IMR-90 (cell line): ENCODE measurements at regions not wholly inside any gene's neighbourhood (a gene's known extent, or its start where the extent isn't known, plus 50 kb on each side); places are given as distances from the start of the nearest gene placed in this dataset.

ENCODE experiments used
- ATAC-seq: fragments of 200-7000 bp; cut with Tn5 transposase; 2 replicates; pipeline ENCODE4 v1.9.1; 2020; ENCODE audit warnings: low read depth, mild to moderate bottlenecking, moderate library complexity
- BruUV-seq: library from RNA; stranded (reverse); fragments of 400-500 nt; replicated peaks from 2 replicates; lab custom pipeline; 2021; lab: Mats Ljungman, UMichigan
- CTCF ChIA-PET: fragments of 300-600 bp; formaldehyde crosslinking; extraction: SDS; loops from one replicate; lab custom pipeline; 2021; ENCODE audit warnings: antibody characterized with exemption; lab: Yijun Ruan, JAX
- POLR2A ChIA-PET: fragments of 300-600 bp; sonication (Branson Sonifier 250); formaldehyde crosslinking; loops from one replicate; lab custom pipeline; 2022; ENCODE audit warnings: antibody characterized with exemption; ENCODE audit not compliant: unreplicated experiment; lab: Charles Lee
- DNase-seq: peaks from one replicate; pipeline ENCODE4 v3.0.0; 2013
- H2AFZ ChIP-seq: replicated peaks from 2 replicates; pipeline ENCODE3; 2013; ENCODE audit warnings: low read length, mild to moderate bottlenecking; ENCODE audit not compliant: poor library complexity
- H2AK5ac ChIP-seq: 2 replicates; pipeline ENCODE4 v1.6.1; 2013; ENCODE audit warnings: low read depth, low read length, inconsistent platforms
- H2AK9ac ChIP-seq: replicated peaks from 2 replicates; pipeline ENCODE3; 2013; ENCODE audit warnings: mild to moderate bottlenecking, low read depth, low read length, moderate library complexity; ENCODE audit not compliant: poor library complexity
- H2BK120ac ChIP-seq: 2 replicates; pipeline ENCODE4 v1.6.1; 2013; ENCODE audit warnings: low read depth, low read length, inconsistent platforms
- H2BK15ac ChIP-seq: 3 replicates; pipeline ENCODE4 v1.6.1; 2013; ENCODE audit warnings: low read depth, low read length, inconsistent platforms
- H2BK20ac ChIP-seq: 2 replicates; pipeline ENCODE4 v1.6.1; 2013; ENCODE audit warnings: low read depth, mild to moderate bottlenecking, inconsistent platforms, low read length, moderate library complexity
- H2BK5ac ChIP-seq: 2 replicates; pipeline ENCODE4 v1.6.1; 2013; ENCODE audit warnings: mild to moderate bottlenecking, low read depth, low read length, inconsistent platforms; ENCODE audit not compliant: poor library complexity, severe bottlenecking
- H3K14ac ChIP-seq: replicated peaks from 2 replicates; pipeline ENCODE4 v1.6.1; 2013; ENCODE audit warnings: low read depth, low read length, inconsistent platforms
- H3K18ac ChIP-seq: 2 replicates; pipeline ENCODE4 v1.6.1; 2013; ENCODE audit warnings: low read depth, low read length, control low read depth
- H3K23ac ChIP-seq: 2 replicates; pipeline ENCODE4 v1.6.1; 2013; ENCODE audit warnings: low read depth, low read length, inconsistent platforms
- H3K27ac ChIP-seq: 2 replicates; pipeline ENCODE4 v1.5.1; 2013; ENCODE audit warnings: mild to moderate bottlenecking, control low read depth, low read length; ENCODE audit not compliant: insufficient read depth
- H3K27me3 ChIP-seq: 2 replicates; pipeline ENCODE4 v1.6.1; 2013; ENCODE audit warnings: low read length; ENCODE audit not compliant: control insufficient read depth, insufficient read depth
- H3K36me3 ChIP-seq: 2 replicates; pipeline ENCODE4 v1.6.1; 2013; ENCODE audit warnings: low read length, mixed read lengths; ENCODE audit not compliant: control insufficient read depth, insufficient read depth
- H3K4ac ChIP-seq: 2 replicates; pipeline ENCODE4 v1.6.1; 2013; ENCODE audit warnings: low read depth, low read length, inconsistent platforms
- H3K4me1 ChIP-seq: 2 replicates; pipeline ENCODE4 v1.6.1; 2013; ENCODE audit warnings: low read length, mixed read lengths; ENCODE audit not compliant: control insufficient read depth, insufficient read depth
- H3K4me2 ChIP-seq: 2 replicates; pipeline ENCODE4 v1.6.1; 2013; ENCODE audit warnings: low read depth, mild to moderate bottlenecking, control low read depth, low read length, moderate library complexity
- H3K4me3 ChIP-seq: 2 replicates; pipeline ENCODE4 v1.5.1; 2013; ENCODE audit warnings: low read depth, mild to moderate bottlenecking, control low read depth, low read length, moderate library complexity; ENCODE audit not compliant: insufficient read depth
- H3K56ac ChIP-seq: 2 replicates; pipeline ENCODE4 v1.6.1; 2013; ENCODE audit warnings: low read length, inconsistent platforms; ENCODE audit not compliant: insufficient read depth; ENCODE audit errors: extremely low read depth
- H3K79me1 ChIP-seq, 2 experiments: 2 replicates each; pipeline ENCODE4 v1.6.1; 2013; ENCODE audit warnings: low read length in 2 of 2, inconsistent platforms in 1 of 2, low read depth in 1 of 2
- H3K9ac ChIP-seq: 2 replicates; pipeline ENCODE4 v1.6.1; 2013; ENCODE audit warnings: low read depth, low read length, control low read depth
- H3K9me1 ChIP-seq: 2 replicates; pipeline ENCODE4 v1.6.1; 2013; ENCODE audit warnings: low read length, inconsistent platforms; ENCODE audit not compliant: insufficient read depth
- H3K9me3 ChIP-seq: 2 replicates; pipeline ENCODE4 v1.6.1; 2013; ENCODE audit warnings: low read length; ENCODE audit not compliant: control insufficient read depth, insufficient read depth
- H4K20me1 ChIP-seq: 2 replicates; pipeline ENCODE4 v1.6.1; 2013; ENCODE audit warnings: low read length, inconsistent platforms; ENCODE audit not compliant: insufficient read depth
- H4K5ac ChIP-seq: 2 replicates; pipeline ENCODE4 v1.6.1; 2013; ENCODE audit warnings: mild to moderate bottlenecking, low read depth, low read length, control low read depth
- H4K8ac ChIP-seq, 2 experiments: 2 replicates each; pipeline ENCODE4 v1.6.1; 2013; ENCODE audit warnings: low read depth in 2 of 2, low read length in 2 of 2, control low read depth in 1 of 2, inconsistent platforms in 1 of 2
- H4K91ac ChIP-seq: 2 replicates; pipeline ENCODE4 v1.6.1; 2013; ENCODE audit warnings: low read depth, low read length, inconsistent platforms; ENCODE audit not compliant: insufficient read depth
- WGBS, 2 experiments: methylation state at CpG; one replicate each; pipeline versions ENCODE4 v1.1.5 to v1.1.7; 2013; ENCODE audit warnings: missing lambda C conversion rate in 2 of 2; ENCODE audit not compliant: insufficient read length in 1 of 2; ENCODE audit errors: extremely low coverage in 2 of 2; 5-methylcytosine and 5-hydroxymethylcytosine counted together
- dilution Hi-C: fragments of 300-500 bp; cut with HindIII; formaldehyde crosslinking; loops from one replicate; pipeline ENCODE4 v1.14.3; 2018; ENCODE audit warnings: low sequenced_read_pairs; ENCODE audit not compliant: unreplicated experiment
- in situ Hi-C: fragments of 300-500 bp; cut with MboI; formaldehyde crosslinking; loops from 3 replicates; pipeline ENCODE4 v1.14.3; 2019; ENCODE audit warnings: low sequenced_read_pairs, inconsistent platforms, mixed read lengths
- intact Hi-C: fragments of 100-400 bp; cut with micrococcal nuclease; formaldehyde crosslinking; loops from 2 replicates; pipeline ENCODE4 v1.10.0; 2022
- TF ChIP-seq, protein P1 (sequence below): fragments of 150-350 bp; IDR thresholded peaks from 2 replicates; pipeline ENCODE4 v1.6.1; 2017; ENCODE audit warnings: mild to moderate bottlenecking, antibody characterized with exemption, low read length, low read depth

DNA sequence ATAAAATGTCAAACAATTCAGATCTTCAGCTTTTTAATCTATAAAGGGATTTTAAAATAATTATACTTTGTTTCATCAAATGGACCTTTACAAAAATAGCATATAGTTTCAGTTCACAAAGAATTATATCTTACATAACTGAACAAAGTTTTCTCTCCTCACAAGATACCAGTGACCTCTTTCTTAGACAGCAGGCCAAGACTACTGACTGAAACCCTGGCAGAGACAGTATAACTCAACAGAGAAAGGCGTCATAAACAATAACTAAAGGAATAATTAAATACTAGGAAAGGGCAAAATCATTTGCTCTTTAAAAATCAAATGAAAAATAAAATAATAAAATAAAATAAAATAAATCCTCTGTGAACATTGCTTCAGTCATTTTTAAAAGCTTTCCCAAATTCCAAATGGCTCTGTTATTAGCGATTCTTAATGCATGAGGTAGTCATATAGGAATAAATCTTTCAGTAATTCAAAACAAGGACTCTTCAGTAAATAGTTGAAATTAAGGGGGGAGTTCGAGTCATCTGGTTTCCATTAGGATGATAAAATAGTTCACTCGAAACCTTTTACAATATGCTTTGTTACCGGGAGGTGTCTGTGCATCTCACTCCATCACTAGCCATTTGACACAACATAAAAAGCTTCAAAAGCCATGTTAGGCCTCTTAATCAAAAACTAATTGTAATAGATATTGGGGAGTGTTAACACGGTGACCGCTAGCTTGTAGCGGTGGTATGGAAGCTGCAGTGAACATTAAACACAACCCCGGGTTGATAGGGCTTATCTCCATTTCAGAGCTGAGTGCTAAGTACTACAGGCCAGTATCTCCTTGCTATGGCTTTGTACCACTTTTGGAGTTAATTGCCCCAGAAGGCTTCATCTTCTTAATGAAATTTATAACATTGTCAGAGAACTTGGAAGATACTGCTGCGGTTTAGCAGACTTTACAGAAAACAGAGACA lies 142.9 kb upstream of the NR2F2 start:
- ChIA-PET CTCF (no interaction called here), POLR2A (no interaction called here)
- no CpG with 5 or more reads among the region's 10 CpGs for WGBS, 2 experiments
- Histone ChIP-seq H3K4me1 (peaks cover under 1% of the 10 kb centered on the region; the same call in 1 of the 2 replicates), H3K9me3 (no peaks in the 10 kb centered on the region), H4K20me1 (no peaks in the 10 kb centered on the region), H3K56ac (no peak overlapping the region), H3K9me1 (no peaks in the 10 kb centered on the region), H2AK5ac (no peak overlapping the region), H2BK20ac (no peak overlapping the region), H3K18ac (no peak overlapping the region), H3K36me3 (no peaks in the 10 kb centered on the region), H3K27ac (no peak overlapping the region), H4K5ac (no peak overlapping the region), H2BK120ac (no peak overlapping the region), H3K4me3 (no peak overlapping the region), H3K9ac (no peak overlapping the region), H4K8ac (no peak overlapping the region), H2BK5ac (no peak overlapping the region), H4K91ac (no peak overlapping the region), H3K27me3 (no peaks in the 10 kb centered on the region), H2BK15ac (no peak overlapping the region), H3K14ac (no peak overlapping the region), H3K4me2 (no peak overlapping the region), H3K23ac (no peak overlapping the region), H2AK9ac (no peak overlapping the region), H3K4ac (no peak overlapping the region), H3K79me1 (no peaks in the 10 kb centered on the region), H2AFZ (no peak overlapping the region)
- TF ChIP-seq, protein P1, sequence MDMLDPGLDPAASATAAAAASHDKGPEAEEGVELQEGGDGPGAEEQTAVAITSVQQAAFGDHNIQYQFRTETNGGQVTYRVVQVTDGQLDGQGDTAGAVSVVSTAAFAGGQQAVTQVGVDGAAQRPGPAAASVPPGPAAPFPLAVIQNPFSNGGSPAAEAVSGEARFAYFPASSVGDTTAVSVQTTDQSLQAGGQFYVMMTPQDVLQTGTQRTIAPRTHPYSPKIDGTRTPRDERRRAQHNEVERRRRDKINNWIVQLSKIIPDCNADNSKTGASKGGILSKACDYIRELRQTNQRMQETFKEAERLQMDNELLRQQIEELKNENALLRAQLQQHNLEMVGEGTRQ, result no peak
- ATAC-seq (no peak), DNase-seq (no peak)
- dilution Hi-C loops, result no loop called here
- in situ Hi-C loops, result no loop called here
- intact Hi-C loops, result no loop called here
- BruUV-seq, result no TSS peak
